ENCODE measurements at regions not wholly inside any gene's neighbourhood (a gene's known extent, or its start where the extent isn't known, plus 50 kb on each side); places are given as distances from the start of the nearest gene placed in this dataset.
A peak's percentile ranks its signal among the peaks of the same experiment; 100 is the strongest.

DNA sequence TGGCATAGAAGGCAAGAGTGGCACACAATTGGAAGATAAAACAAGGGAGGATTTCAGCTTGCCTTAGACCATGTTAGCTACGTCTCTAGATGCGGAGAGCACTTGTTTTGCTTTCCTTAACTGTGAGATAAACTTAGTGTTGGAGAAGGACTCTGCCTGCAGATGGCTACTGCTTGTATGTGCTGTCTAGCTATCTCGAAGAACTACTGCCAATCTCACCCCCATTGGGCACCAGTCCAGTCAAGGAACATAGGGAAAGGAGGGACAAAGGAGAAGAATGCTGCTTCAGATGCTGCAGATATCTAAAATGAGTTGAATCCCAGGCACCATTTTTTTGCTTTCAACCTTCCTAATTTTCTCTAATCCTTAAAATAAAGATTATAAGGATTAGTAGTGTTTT lies 726.0 kb upstream of the ARGLU1 start:
- DNase-seq (ENCODE audit: low read depth in 4 of 4, low spot score in 3 of 4): no peak

DNA sequence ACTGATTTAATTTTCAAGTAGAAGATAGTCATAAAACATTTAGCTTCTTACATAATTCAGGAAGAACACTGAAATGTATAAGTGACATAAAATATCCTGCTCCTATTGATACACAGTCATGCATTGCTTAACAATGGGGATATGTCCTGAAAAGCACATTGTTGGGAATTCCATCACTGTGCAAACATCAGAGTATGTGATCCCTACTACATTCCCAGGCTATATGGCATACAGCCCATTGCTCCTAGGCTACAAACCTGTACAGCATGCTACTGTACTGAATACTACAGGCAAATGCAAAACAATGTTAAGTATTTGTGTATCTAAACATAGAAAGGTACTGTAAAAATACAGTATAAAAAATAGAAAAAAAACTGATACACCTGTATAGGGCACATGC lies 723.9 kb upstream of the ARGLU1 start:
- DNase-seq (ENCODE audit: low read depth in 4 of 4, low spot score in 3 of 4): no peak

DNA sequence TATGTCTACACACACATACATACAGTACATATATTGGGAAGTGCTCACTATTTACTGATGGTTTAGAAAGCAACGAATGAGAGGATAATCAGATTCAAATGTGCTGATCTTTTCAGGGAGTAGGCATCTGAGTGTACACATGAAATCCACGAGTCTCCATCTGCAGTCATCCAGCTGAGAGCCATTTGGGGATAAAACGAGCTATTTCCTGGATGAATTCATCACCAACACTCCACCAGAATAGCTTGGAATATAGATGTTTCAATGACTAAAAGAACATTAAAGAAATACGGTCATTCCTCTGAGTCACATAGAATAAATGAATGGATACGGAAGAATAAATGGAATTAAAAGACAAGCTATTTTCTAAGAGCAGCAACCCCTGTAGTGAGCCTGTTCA lies 721.6 kb upstream of the ARGLU1 start:
- DNase-seq (ENCODE audit: low read depth in 4 of 4, low spot score in 3 of 4): no peak

DNA sequence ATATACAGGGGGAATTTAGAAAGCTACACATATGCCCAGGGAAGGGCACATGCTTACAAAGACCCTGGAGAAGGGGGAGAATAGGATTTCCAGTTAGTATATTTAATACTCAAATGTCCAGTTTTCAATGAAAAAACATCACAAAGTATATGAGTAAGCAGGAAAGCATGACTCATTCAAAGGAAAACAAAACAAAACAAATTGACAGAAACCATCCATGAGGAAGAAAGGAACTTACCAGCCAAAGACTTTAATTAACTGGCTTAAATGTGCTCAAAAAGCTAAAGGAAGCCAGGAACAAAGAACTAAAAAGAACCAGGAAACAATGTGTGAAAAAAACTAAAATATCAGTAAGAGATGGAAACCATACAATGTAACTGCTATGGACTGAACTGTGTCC lies 716.2 kb upstream of the ARGLU1 start:
- DNase-seq (ENCODE audit: low read depth in 4 of 4, low spot score in 3 of 4): no peak

DNA sequence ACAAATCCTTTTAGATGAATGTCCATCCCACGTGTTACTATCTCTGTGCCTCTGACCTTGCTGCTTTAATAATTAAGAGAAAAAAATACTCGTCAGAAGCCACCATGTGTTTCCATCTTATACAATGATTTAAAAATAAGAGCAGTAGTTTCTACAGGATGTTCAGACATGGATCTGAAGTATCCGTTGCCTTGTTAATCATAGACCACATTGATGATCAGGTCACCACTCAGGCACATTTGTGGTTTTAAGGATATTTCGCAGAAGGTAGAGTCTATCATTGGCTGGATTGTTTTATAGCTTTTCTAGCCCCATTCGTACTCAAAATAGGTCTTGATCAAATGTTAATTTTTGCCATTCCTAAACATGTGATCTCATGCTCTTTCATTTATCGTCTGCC lies 710.0 kb upstream of the ARGLU1 start:
- no peak for DNase-seq (ENCODE audit: low read depth in 4 of 4, low spot score in 3 of 4)

DNA sequence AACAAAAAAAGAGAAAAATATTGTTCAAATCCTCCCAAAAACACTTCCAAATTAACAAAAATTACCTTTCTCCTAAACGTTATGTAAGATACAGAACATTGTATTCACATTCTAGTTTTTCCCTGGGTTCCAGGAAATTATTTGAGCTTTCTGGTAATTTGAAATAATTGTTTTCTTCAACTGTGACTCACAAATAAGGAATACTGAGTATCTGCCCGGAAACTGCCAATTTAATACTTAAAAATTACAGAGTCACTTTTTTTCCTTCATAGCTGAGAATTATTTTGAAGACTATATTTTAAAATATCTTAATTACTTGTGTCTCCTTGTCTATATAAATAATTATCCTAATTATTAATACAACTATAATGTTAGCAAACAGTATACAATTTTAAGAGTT lies 709.0 kb upstream of the ARGLU1 start:
- DNase-seq (ENCODE audit: low read depth in 4 of 4, low spot score in 3 of 4): no peak

DNA sequence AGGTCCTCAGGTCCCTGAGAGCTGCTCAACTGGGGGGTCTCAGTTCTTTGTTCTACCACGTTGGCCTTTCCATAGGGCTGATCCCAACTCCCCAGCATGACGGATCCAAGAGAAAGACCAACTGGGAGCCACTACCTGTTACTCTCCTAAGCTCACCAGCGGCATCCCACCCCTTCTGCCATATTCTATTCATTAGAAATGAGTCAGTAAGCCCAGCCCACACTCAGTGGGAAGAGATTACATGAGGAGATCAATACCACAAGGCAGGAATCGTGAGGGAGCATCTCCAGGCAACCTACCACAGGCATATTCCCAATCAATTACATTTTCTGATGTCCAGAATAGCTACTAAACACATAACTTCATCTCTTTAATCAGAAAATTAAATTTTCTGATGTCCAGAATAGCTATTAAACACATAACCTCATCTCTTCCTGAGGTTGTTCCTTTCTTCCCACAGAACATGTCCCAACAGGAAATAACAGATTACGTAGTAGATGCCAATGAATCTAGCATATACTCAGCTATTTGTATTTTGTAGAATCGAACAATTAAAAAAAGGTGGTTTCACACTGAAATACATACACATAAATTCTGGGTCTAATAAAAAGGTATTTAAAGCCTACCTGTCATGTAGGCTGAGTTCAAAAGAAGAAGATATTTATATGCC lies 708.1 kb upstream of the ARGLU1 start:
- no peak for DNase-seq (ENCODE audit: low read depth in 4 of 4, low spot score in 3 of 4)

DNA sequence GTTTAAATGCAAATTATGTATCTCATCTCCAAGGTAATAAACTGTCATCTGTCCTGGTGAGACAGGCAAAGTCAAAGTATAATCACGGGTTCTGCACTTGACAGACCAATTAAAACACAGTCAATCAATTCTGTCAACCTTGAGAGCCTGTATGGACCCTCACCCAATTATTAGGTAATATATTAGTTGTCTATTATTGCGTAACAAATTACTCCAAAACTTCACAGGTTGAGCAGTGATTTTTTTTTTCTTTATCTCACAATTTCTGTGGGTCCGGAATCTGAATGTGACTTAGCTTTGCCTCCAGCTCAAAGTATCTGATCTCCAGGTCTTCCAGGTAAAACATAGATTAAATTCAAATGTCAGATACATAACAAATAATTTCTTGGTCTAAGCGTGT lies 707.4 kb upstream of the ARGLU1 start:
- DNase-seq (ENCODE audit: low read depth in 4 of 4, low spot score in 3 of 4): no peak

DNA sequence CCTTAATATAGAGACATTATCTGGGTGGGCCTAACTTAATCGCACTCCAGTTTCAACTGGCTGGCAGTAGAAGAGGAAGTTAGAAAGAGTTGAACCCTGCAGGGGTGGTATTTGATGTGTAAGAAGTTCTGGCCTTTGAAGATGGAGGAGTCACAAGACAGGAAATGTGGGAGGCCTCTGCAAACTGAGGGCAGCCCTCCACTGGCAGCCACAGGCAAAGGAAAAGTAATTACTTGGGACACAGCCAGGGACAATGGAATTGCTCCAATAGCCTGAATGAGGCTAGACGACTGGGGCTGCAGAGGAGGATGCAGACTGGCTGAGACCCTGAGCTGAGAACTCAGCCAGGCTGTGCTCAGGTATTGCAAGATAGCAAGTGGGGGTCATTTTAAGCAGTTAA lies 703.3 kb upstream of the ARGLU1 start:
- DNase-seq (ENCODE audit: low read depth in 4 of 4, low spot score in 3 of 4): peak in 1 of 4 donors; percentile 7

DNA sequence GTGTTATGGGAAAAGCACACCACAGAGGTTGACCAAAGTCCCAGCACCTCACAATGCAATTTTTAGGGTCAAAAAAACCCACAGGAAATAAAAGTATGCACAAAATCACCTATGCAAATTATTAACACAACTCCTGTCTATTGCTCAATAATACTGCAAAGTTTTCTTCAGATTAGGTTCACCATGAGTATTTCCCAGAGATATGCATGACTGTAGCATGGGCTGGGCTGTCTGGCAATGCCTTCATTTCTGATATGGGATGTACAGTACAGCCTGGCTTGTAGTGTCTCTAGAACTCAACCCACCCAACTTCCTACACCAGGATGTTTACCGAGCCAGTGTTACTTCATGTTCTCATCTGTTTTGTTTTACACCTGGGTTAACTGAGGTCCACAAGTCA lies 698.7 kb upstream of the ARGLU1 start:
- no peak for DNase-seq (ENCODE audit: low read depth in 4 of 4, low spot score in 3 of 4)

DNA sequence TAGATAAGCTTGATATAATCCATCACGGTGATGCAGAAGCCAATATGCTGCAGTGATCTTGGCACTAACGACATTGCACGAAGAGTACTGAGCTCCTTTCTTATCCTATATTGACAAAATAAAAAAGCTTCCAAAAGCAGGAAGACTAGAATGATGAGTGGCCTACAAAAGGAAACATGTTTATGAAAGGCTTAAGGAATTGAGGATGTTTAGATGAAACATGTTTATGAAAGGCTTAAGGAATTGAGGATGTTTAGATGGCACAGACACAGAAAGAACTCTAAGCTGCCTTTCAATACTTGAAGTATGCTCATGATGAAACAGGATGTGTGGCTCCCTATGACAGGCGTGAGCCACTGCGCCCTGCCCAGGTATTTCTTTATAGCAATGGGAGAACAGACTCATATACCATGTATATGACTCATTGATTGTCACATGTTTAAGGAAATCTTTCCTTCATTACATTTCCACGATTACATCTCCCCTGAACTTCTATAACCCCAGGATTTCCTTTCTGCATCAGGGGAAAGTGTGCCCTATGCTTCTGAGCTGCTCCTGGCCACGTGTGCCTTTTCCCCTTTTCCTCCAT lies 690.8 kb upstream of the ARGLU1 start:
- DNase-seq (ENCODE audit: low read depth in 4 of 4, low spot score in 3 of 4): no peak

DNA sequence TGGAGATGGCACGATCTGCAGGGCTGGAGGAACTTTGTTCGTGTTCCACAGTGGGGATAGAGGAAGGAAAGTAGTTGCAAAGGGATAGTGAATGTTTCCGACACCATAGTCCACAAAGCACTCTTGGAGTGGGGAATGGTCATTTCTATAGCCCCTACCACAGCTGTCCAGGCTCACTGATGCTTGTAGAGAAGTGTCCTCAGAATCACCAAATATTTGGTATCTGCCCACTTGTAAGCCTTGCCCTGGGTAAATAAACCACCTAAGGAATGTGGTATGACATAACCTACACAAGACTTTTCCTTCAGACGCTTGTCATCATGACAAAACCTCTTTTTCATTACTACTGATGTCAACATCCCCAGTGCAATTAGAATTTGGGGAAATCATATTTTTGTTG lies 686.5 kb upstream of the ARGLU1 start:
- no peak for DNase-seq (ENCODE audit: low read depth in 4 of 4, low spot score in 3 of 4)

DNA sequence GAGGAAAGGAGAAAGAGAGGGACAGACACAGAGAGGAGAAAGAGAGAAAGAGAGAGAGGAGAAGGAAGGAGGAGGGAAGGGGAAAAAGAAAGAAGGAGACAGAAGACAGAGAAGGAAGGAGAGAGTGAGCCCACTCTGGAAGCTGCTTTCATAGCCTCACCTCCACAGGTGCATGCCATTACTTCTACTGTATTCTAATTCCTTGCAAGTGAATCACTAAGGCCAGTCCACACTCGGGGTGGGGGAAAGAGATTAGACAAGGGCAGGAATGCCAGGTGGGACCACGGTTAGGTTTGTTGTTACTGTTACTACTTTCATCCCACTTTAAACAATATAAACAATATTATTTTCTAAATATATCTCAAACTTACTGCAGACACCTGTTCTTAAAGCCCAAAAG lies 684.5 kb upstream of the ARGLU1 start:
- DNase-seq (ENCODE audit: low read depth in 4 of 4, low spot score in 3 of 4): no peak

DNA sequence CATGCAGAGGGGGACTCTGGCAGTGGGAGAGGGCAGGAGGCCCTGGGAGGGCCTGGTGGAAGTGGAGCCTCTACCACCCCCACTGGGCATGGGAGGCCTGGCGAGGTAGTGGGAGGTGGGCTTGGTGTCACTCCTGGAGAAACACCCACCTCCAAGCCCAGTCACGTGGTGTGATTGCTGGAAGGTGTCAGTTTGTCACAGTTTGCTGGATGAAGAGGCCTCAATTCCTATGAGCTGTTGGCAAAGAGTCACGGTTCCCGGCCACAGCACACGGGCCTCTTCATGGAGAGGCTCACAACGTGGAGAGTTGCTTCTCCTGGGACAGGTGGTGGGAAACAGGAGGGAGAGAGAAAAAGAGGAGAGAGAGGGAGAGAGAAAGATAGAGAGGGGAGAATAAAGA lies 684.1 kb upstream of the ARGLU1 start:
- DNase-seq (ENCODE audit: low read depth in 4 of 4, low spot score in 3 of 4): no peak

DNA sequence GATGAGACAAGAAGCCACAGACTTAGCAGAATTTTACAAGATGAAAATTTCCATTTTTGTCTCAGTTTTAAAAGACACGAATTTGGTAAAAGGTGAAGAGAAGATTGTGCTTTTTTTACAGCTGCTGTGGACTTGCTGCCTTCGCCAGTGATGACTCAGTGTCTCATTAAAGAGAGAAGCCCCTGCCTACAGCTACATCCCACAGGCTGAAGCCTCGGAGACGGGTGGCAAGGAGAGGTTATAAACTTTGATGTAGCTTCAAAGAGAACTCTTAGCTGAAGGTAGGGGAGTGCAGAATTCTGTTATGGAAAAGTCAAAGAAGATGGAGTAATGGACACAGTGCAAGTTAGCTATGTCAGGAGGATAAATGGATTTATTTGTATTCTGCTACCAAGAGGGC lies 683.4 kb upstream of the ARGLU1 start:
- DNase-seq (ENCODE audit: low read depth in 4 of 4, low spot score in 3 of 4): no peak

DNA sequence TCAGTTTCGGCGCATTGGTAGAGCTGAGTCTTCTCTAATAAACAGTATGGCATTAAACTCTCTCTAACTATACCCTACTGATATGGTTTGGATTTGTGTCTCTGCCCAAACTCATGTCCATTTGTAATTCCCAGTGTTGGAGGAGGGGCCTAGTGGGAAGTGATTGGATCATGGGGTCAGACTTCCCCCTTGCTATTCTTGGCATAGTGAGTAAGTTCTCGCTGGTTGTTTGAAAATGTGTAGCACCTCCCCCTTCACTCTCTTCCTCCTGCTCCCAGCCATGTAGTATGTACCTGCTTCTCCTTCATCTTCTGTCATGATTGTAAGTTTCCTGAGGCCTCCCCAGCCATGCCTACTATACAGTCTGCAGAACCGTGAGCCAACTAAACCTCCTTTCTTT lies 682.7 kb upstream of the ARGLU1 start:
- no peak for DNase-seq (ENCODE audit: low read depth in 4 of 4, low spot score in 3 of 4)

DNA sequence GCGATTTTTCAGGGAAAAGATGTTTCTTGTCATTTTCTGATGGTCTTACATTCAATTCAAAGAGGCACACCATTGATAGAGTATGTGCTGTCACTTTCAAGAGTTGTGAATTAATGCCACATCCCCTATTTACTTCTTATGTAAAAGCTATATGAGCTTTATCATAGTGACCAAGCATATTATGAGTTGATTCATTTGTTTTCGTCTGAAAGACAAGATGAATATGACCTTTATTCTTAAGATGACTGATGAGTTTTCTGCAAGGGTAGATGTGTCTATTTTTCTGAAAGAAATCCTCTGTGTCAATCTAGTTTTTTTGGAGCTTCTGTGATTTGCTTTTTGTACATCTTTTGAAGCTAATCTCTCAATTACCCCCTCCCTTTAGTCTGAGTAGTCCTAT lies 676.3 kb upstream of the ARGLU1 start:
- no peak for DNase-seq (ENCODE audit: low read depth in 4 of 4, low spot score in 3 of 4)

DNA sequence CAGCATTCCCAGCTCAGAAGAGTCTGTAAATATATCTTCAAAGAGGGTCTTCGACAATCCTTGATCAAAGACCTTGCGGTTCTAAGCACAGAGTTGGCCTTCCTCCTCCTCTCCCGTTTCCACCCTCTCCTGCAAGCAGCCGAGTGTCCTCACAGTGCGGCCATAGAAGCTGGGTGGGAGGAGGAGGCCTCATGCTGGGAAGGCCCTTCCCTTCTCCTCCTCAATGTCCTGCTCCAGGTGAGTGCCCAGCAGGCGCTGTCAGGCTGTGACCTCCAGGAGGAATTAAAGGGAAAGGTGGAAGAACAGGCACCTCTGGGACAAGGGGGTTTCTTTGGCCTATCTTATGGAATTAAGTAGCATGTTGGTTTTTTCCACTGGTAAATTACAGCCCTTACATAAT lies 674.2 kb upstream of the ARGLU1 start:
- no peak for DNase-seq (ENCODE audit: low read depth in 4 of 4, low spot score in 3 of 4)

DNA sequence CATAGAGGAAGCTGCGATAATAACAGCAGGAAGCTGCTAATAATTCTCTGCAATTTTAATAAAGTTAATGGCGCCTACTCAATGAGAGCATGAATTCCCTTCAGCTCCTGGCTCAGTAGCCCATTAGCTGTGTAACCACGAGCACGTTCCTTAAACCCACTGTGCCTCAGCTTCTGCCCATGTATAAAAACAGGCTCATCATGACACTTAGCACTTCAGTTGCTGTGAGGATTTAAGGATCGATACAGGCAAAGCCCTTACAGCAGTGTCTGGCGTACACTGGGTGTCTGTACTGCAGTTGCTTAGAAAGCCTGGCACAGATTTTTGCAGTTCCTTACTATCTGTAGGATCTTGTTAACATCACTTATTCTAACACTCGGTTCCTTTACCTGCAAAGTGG lies 673.4 kb upstream of the ARGLU1 start:
- DNase-seq (ENCODE audit: low read depth in 4 of 4, low spot score in 3 of 4): no peak

DNA sequence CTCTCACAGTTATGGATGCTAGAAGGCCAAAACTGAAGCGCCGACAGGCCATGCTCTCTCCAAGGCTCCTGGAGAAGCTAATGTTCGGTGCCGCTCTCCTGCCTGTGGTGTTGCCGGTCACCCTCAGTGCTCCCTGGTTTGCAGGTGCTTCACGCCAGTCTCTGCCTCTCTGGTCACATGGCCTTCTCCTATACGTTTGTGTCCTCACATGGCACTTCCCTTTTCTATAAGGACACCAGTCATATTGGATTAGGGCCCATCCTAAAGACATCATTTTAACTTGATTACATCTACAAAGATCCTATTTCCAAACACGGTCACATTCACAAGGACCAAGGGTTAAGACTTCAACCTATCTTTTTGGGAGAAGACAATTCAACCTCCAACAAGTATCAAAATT lies 671.3 kb upstream of the ARGLU1 start:
- DNase-seq (ENCODE audit: low read depth in 4 of 4, low spot score in 3 of 4): no peak

DNA sequence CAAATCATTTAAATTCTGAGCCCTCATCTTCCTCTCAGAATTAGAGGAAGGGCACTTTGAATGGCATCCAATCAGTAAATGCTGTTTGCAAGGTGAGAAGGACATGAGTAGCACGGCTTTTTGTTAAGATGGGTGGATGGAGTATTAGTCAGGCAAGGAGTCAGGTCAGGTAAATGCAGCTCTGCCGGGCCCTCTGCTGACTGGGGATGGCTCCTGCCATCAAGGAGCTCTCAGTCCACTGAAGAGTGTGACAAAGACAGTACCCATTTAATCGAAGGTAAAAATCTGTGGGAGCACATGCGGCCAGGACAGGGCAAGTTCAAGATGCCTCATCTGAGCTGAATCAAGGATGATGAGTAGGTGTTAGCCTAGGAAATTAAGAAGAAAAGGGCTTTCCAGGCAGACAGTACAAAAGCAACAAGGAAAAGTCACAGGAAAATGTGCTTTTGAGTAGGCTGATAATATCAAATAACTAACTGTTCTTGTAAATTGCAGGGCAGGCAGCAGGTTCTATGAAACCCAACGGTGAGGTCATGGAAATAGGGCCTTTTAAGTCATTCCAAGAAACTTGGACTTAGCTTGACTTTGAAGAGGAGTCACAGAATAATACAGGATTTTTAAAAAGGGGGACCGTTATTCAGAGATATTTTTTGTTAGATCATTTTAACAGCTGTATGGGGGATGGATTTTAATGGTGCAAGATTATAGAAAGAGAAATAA lies 670.5 kb upstream of the ARGLU1 start:
- no peak for DNase-seq (ENCODE audit: low read depth in 4 of 4, low spot score in 3 of 4)

DNA sequence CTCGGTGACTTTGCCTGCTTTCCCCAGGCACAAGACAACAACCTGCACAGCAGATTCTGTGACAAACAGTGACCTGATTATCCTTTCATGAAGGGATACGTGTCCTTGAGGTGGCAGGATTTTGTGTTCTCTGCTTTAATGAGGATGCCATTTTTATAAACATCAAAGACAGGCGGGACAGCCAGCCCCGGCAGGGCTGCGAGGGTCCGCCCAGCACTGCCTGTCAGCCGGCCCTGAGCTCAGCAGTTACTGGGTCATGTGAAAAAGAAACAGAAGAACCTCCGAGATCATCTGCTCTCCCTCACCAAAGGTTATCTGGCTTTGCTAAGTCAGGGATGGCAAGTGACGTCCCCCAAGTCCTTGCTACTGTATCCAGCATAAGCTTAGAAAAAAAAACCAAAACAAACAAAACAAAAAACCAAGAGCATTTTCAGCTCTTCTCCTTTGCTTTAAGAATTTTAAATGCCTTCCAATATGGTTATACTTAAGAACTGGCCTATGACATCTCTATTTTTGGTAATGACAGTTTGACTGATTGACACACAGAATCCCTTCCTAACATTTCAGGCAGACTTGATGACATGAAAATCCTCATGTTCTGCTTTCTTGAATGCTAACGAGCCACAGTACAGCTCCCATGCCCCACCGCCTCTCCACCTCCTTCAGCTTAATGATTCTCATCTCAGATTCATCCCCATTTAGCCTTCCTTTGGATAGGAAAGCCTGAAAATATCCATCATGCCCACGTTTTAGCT lies 666.6 kb upstream of the ARGLU1 start:
- DNase-seq (ENCODE audit: low read depth in 4 of 4, low spot score in 3 of 4): no peak
